Calu3 (cell line): ENCODE measurements at regions not wholly inside any gene's neighbourhood (a gene's known extent, or its start where the extent isn't known, plus 50 kb on each side); places are given as distances from the start of the nearest gene placed in this dataset.

Experiments used
- BruUV-seq: library from RNA; stranded (reverse); fragments of 400-500 nt; replicated peaks from 2 replicates; lab custom pipeline; 2021; lab: Mats Ljungman, UMichigan
- CTCF ChIA-PET: fragments of 300-600 bp; sonication (Branson Sonifier 250); formaldehyde crosslinking; loops from one replicate; lab custom pipeline; 2022; ENCODE audit warnings: antibody characterized with exemption; lab: Charles Lee
- DNase-seq: peaks from one replicate; pipeline ENCODE4 v3.0.0; 2022
- H3K27ac Mint-ChIP-seq: one replicate; pipeline ENCODE4 v1.8.0; 2022; ENCODE audit warnings: mixed read lengths; ENCODE audit not compliant: unreplicated experiment
- H3K27me3 Mint-ChIP-seq: one replicate; pipeline ENCODE4 v1.8.0; 2022; ENCODE audit warnings: mixed read lengths; ENCODE audit not compliant: unreplicated experiment
- H3K36me3 Mint-ChIP-seq: one replicate; pipeline ENCODE4 v1.8.0; 2022; ENCODE audit warnings: mild to moderate bottlenecking, moderate library complexity, mixed read lengths; ENCODE audit not compliant: insufficient read depth, unreplicated experiment
- H3K4me1 Mint-ChIP-seq: one replicate; pipeline ENCODE4 v1.8.0; 2022; ENCODE audit warnings: mild to moderate bottlenecking, low read depth, mixed read lengths; ENCODE audit not compliant: unreplicated experiment
- H3K4me3 Mint-ChIP-seq: one replicate; pipeline ENCODE4 v1.8.0; 2022; ENCODE audit warnings: mild to moderate bottlenecking, low read depth, moderate library complexity, mixed read lengths; ENCODE audit not compliant: unreplicated experiment
- H3K9me3 Mint-ChIP-seq: one replicate; pipeline ENCODE4 v1.8.0; 2022; ENCODE audit warnings: low read depth, mixed read lengths; ENCODE audit not compliant: unreplicated experiment
- CTCF ChIP-seq: fragments of 200-600 bp; IDR thresholded peaks from one replicate; pipeline ENCODE4 v1.8.0; 2022; ENCODE audit warnings: antibody characterized with exemption; ENCODE audit not compliant: unreplicated experiment
- intact Hi-C: fragments of 100-400 bp; cut with micrococcal nuclease; formaldehyde crosslinking; loops from one replicate; pipeline ENCODE4 v1.10.0; 2022; ENCODE audit not compliant: unreplicated experiment

- CTCF ChIA-PET = no interaction called here
- no TSS peak for BruUV-seq
Observed at GRCh38 chr22:25490896-25491295, 73.6 kb upstream of the GRK3 start.

GRCh38 chr22:25492162-25492561 lies 72.3 kb upstream of the GRK3 start:
- H3K9me3 Mint-ChIP-seq = no peaks in the 10 kb centered on the region
- H3K4me1 Mint-ChIP-seq = peaks cover 17% of the 10 kb centered on the region
- intact Hi-C loops = no loop called here
- no peak for DNase-seq
- BruUV-seq = no TSS peak
- no peaks in the 10 kb centered on the region for H3K27me3 Mint-ChIP-seq
- no peak overlapping the region for H3K4me3 Mint-ChIP-seq
- H3K36me3 Mint-ChIP-seq = peaks cover 14% of the 10 kb centered on the region
- TF ChIP-seq CTCF = no peak
- H3K27ac Mint-ChIP-seq = no peak overlapping the region
- CTCF ChIA-PET = no interaction called here

More at GRCh38 chr22:25490896-25491295, 73.6 kb upstream of the GRK3 start:
- intact Hi-C loops = no loop called here
- H3K4me1 Mint-ChIP-seq = peaks cover 27% of the 10 kb centered on the region
- no peak for DNase-seq
- peaks cover 19% of the 10 kb centered on the region for H3K36me3 Mint-ChIP-seq
- H3K9me3 Mint-ChIP-seq = no peaks in the 10 kb centered on the region
- H3K27me3 Mint-ChIP-seq = no peaks in the 10 kb centered on the region
- H3K4me3 Mint-ChIP-seq = no peak overlapping the region
- no peak overlapping the region for H3K27ac Mint-ChIP-seq
- no peak for TF ChIP-seq CTCF

- no peak for TF ChIP-seq CTCF
- Mint-ChIP-seq H3K27ac (no peak overlapping the region), H3K27me3 (no peaks in the 10 kb centered on the region), H3K4me3 (no peak overlapping the region), H3K4me1 (peaks cover 7% of the 10 kb centered on the region), H3K36me3 (peaks cover 4% of the 10 kb centered on the region), H3K9me3 (no peaks in the 10 kb centered on the region)
- CTCF ChIA-PET = no interaction called here
- no peak for DNase-seq
- no TSS peak for BruUV-seq
- intact Hi-C loops = no loop called here
Observed at GRCh38 chr22:25492841-25493734, 71.4 kb upstream of the GRK3 start.

- no peaks in the 10 kb centered on the region for H3K27me3 Mint-ChIP-seq
- no TSS peak for BruUV-seq
- no peak for DNase-seq
- peaks cover under 1% of the 10 kb centered on the region for H3K4me1 Mint-ChIP-seq
- no peak overlapping the region for H3K27ac Mint-ChIP-seq
- no peaks in the 10 kb centered on the region for H3K36me3 Mint-ChIP-seq
- intact Hi-C loops = no loop called here
- H3K4me3 Mint-ChIP-seq = no peak overlapping the region
- TF ChIP-seq CTCF = no peak
- H3K9me3 Mint-ChIP-seq = no peaks in the 10 kb centered on the region
- CTCF ChIA-PET = interaction anchor here (0.7 kb wide), 1 partner anchor 50 kb away, joined by 3 read pairs; no protein-coding TSS in a partner anchor
Observed at GRCh38 chr22:25493794-25494193, 70.7 kb upstream of the GRK3 start.
